ENCODE measurements at regions not wholly inside any gene's neighbourhood (a gene's known extent, or its start where the extent isn't known, plus 50 kb on each side); places are given as distances from the start of the nearest gene placed in this dataset.
A peak's percentile ranks its signal among the peaks of the same experiment; 100 is the strongest.

GRCh38 chr7:49294611-49295010 is 370.3 kb downstream of the CDC14C start:
- no peak overlapping the region for H3K27ac ChIP-seq
- no peak for DNase-seq
- H3K36me3 ChIP-seq, result no peaks in the 10 kb centered on the region
- no peaks in the 10 kb centered on the region for H3K4me1 ChIP-seq
- WGBS, 5 donors, result 84 to 91% (median 90%) methylated on average over 4 of the region's 4 CpGs
- no peaks in the 10 kb centered on the region for H3K27me3 ChIP-seq (replicated peaks in 1 of 7)
- TF ChIP-seq POLR2AphosphoS5 (IDR thresholded peaks at IDR 0.05), result no peak
- TF ChIP-seq POLR2A (IDR thresholded peaks at IDR 0.05), result no peak
- TF ChIP-seq CTCF (IDR thresholded peaks at IDR 0.05 in 8 of 11, conservative IDR thresholded peaks at IDR 0.05 in 3 of 11), result no peak
- intact Hi-C loops (cut with DNase I; ENCODE audit: low total_unique reads), result no loop called here
- no peak overlapping the region for H3K4me3 ChIP-seq
- peaks cover 0 to 7% (median 0%) of the 10 kb centered on the region in 8 donors for H3K9me3 ChIP-seq

- Histone ChIP-seq H3K4me3 (no peak overlapping the region), H3K27ac (no peak overlapping the region), H3K9me3 (peaks cover 0 to 7% (median 0%) of the 10 kb centered on the region in 8 donors), H3K27me3 (replicated peaks in 1 of 7) (no peaks in the 10 kb centered on the region), H3K4me1 (no peaks in the 10 kb centered on the region), H3K36me3 (no peaks in the 10 kb centered on the region)
- TF ChIP-seq POLR2AphosphoS5 (IDR thresholded peaks at IDR 0.05) (peak in 1 of 3 donors; percentile 61), CTCF (IDR thresholded peaks at IDR 0.05 in 8 of 11, conservative IDR thresholded peaks at IDR 0.05 in 3 of 11) (no peak), POLR2A (IDR thresholded peaks at IDR 0.05) (no peak)
- WGBS, 5 donors, result 9 to 31% (median 16%) methylated on average over 1 of the region's 1 CpG
- intact Hi-C loops (cut with DNase I; ENCODE audit: low total_unique reads), result no loop called here
- no peak for DNase-seq
These were observed 370.8 kb downstream of the CDC14C start for GRCh38 chr7:49295146-49295545.

GRCh38 chr7:49297958-49298357 is 373.6 kb downstream of the CDC14C start:
- Histone ChIP-seq H3K4me3 (no peak overlapping the region), H3K27me3 (replicated peaks in 1 of 7) (no peaks in the 10 kb centered on the region), H3K4me1 (no peaks in the 10 kb centered on the region), H3K27ac (no peak overlapping the region), H3K9me3 (peaks cover 0 to 7% (median 0%) of the 10 kb centered on the region in 8 donors), H3K36me3 (no peaks in the 10 kb centered on the region)
- TF ChIP-seq POLR2AphosphoS5 (IDR thresholded peaks at IDR 0.05) (no peak), CTCF (IDR thresholded peaks at IDR 0.05 in 8 of 11, conservative IDR thresholded peaks at IDR 0.05 in 3 of 11) (no peak), POLR2A (IDR thresholded peaks at IDR 0.05) (no peak)
- intact Hi-C loops (cut with DNase I; ENCODE audit: low total_unique reads), result no loop called here
- no peak for DNase-seq
- WGBS, 5 donors, result 60 to 75% (median 69%) methylated on average over 1 of the region's 1 CpG

GRCh38 chr7:49308787-49309186 is 384.4 kb downstream of the CDC14C start:
- Histone ChIP-seq H3K4me1 (no peaks in the 10 kb centered on the region), H3K9me3 (peaks cover 0 to 4% (median 0%) of the 10 kb centered on the region in 8 donors), H3K36me3 (no peaks in the 10 kb centered on the region), H3K4me3 (no peak overlapping the region), H3K27me3 (replicated peaks in 1 of 7) (no peaks in the 10 kb centered on the region), H3K27ac (no peak overlapping the region)
- intact Hi-C loops (cut with DNase I; ENCODE audit: low total_unique reads), result no loop called here
- TF ChIP-seq CTCF (IDR thresholded peaks at IDR 0.05 in 8 of 11, conservative IDR thresholded peaks at IDR 0.05 in 3 of 11) (no peak), POLR2A (IDR thresholded peaks at IDR 0.05) (no peak), POLR2AphosphoS5 (IDR thresholded peaks at IDR 0.05) (no peak)
- 64 to 74% (median 71%) methylated on average over 2 of the region's 2 CpGs for WGBS, 5 donors
- DNase-seq, result no peak

Measured in spleen (tissue), 11 donors.